ENCODE measurements at regions not wholly inside any gene's neighbourhood (a gene's known extent, or its start where the extent isn't known, plus 50 kb on each side); places are given as distances from the start of the nearest gene placed in this dataset.

- H3K36me3 ChIP-seq (ENCODE audit: control insufficient read depth in 1 of 2, insufficient read depth in 2 of 2, low read depth in 1 of 2, low read length in 2 of 2), result no peaks in the 10 kb centered on the region
- H4K8ac ChIP-seq (ENCODE audit: low read length), result no peak overlapping the region
- H3K27me3 ChIP-seq (ENCODE audit: control insufficient read depth in 1 of 2, insufficient read depth in 1 of 2, low read length in 2 of 2), result no peaks in the 10 kb centered on the region
- H2BK120ac ChIP-seq (ENCODE audit: low read depth, low read length), result no peak overlapping the region
- H3K79me1 ChIP-seq (replicated peaks; ENCODE audit: low read length, poor library complexity, severe bottlenecking), result no peaks in the 10 kb centered on the region
- no peak overlapping the region for H2BK12ac ChIP-seq (ENCODE audit: low read length in 2 of 2)
- H3K4me2 ChIP-seq (ENCODE audit: low read length, poor library complexity, severe bottlenecking), result no peak overlapping the region
- H3K14ac ChIP-seq (ENCODE audit: low read length in 2 of 2), result no peak overlapping the region
- H3K18ac ChIP-seq (ENCODE audit: low read depth in 1 of 2, low read length in 2 of 2), result no peak overlapping the region
- H3K9ac ChIP-seq (ENCODE audit: low read length), result no peak overlapping the region
- H3K4me3 ChIP-seq (ENCODE audit: insufficient read depth in 1 of 2, low read depth in 1 of 2, low read length in 2 of 2), result no peak overlapping the region
- DNase-seq, result peak; percentile 28
- H3K9me3 ChIP-seq (ENCODE audit: control insufficient read depth, low read length), result no peaks in the 10 kb centered on the region
- H4K91ac ChIP-seq (ENCODE audit: low read length), result no peak overlapping the region
- H3K27ac ChIP-seq (ENCODE audit: low read length, poor library complexity, severe bottlenecking), result no peak overlapping the region
- 83% methylated on average over 1 of the region's 3 CpGs for WGBS
- H2BK5ac ChIP-seq (ENCODE audit: low read depth, low read length, poor library complexity, severe bottlenecking), result no peak overlapping the region
- no peak overlapping the region for H2AFZ ChIP-seq (ENCODE audit: low read depth, low read length)
- no peak overlapping the region for H3K4ac ChIP-seq (ENCODE audit: low read depth in 1 of 2, low read length in 2 of 2)
- H3K23ac ChIP-seq (ENCODE audit: low read length in 2 of 2), result no peak overlapping the region
- H2AK5ac ChIP-seq (ENCODE audit: low read length, severe bottlenecking), result no peak overlapping the region
- no peak overlapping the region for H2BK15ac ChIP-seq (ENCODE audit: low read depth, poor library complexity, severe bottlenecking)
- H3K4me1 ChIP-seq (ENCODE audit: control insufficient read depth, insufficient read depth, low read depth, low read length), result no peaks in the 10 kb centered on the region
Observed at GRCh38 chr21:27201197-27201596, 234.3 kb upstream of the ADAMTS5 start.

GRCh38 chr21:27196651-27197050, 229.8 kb upstream of the ADAMTS5 start:
- Histone ChIP-seq H2AFZ (ENCODE audit: low read depth, low read length) (no peak overlapping the region), H3K23ac (ENCODE audit: low read length in 2 of 2) (no peak overlapping the region), H2BK5ac (ENCODE audit: low read depth, low read length, poor library complexity, severe bottlenecking) (no peak overlapping the region), H2BK12ac (ENCODE audit: low read length in 2 of 2) (no peak overlapping the region), H3K4me2 (ENCODE audit: low read length, poor library complexity, severe bottlenecking) (no peak overlapping the region), H4K91ac (ENCODE audit: low read length) (no peak overlapping the region), H3K27ac (ENCODE audit: low read length, poor library complexity, severe bottlenecking) (no peak overlapping the region), H2BK15ac (ENCODE audit: low read depth, poor library complexity, severe bottlenecking) (no peak overlapping the region), H3K27me3 (ENCODE audit: control insufficient read depth in 1 of 2, insufficient read depth in 1 of 2, low read length in 2 of 2) (no peaks in the 10 kb centered on the region), H3K9me3 (ENCODE audit: control insufficient read depth, low read length) (no peaks in the 10 kb centered on the region), H3K4me1 (ENCODE audit: control insufficient read depth, insufficient read depth, low read depth, low read length) (no peaks in the 10 kb centered on the region), H4K8ac (ENCODE audit: low read length) (no peak overlapping the region), H3K4ac (ENCODE audit: low read depth in 1 of 2, low read length in 2 of 2) (no peak overlapping the region), H3K36me3 (ENCODE audit: control insufficient read depth in 1 of 2, insufficient read depth in 2 of 2, low read depth in 1 of 2, low read length in 2 of 2) (no peaks in the 10 kb centered on the region), H3K4me3 (ENCODE audit: insufficient read depth in 1 of 2, low read depth in 1 of 2, low read length in 2 of 2) (no peak overlapping the region), H3K14ac (ENCODE audit: low read length in 2 of 2) (no peak overlapping the region), H3K79me1 (replicated peaks; ENCODE audit: low read length, poor library complexity, severe bottlenecking) (no peaks in the 10 kb centered on the region), H2BK120ac (ENCODE audit: low read depth, low read length) (no peak overlapping the region), H2AK5ac (ENCODE audit: low read length, severe bottlenecking) (no peak overlapping the region), H3K9ac (ENCODE audit: low read length) (no peak overlapping the region), H3K18ac (ENCODE audit: low read depth in 1 of 2, low read length in 2 of 2) (no peak overlapping the region)
- 62% methylated on average over 3 of the region's 3 CpGs for WGBS
- DNase-seq, result peak; percentile 48

GRCh38 chr21:27192281-27192949, 225.5 kb upstream of the ADAMTS5 start:
- no peak overlapping the region for H3K4me3 ChIP-seq (ENCODE audit: insufficient read depth in 1 of 2, low read depth in 1 of 2, low read length in 2 of 2)

GRCh38 chr21:27190601-27191000, 223.7 kb upstream of the ADAMTS5 start:
- Histone ChIP-seq H3K4ac (ENCODE audit: low read depth in 1 of 2, low read length in 2 of 2) (no peak overlapping the region), H3K9me3 (ENCODE audit: control insufficient read depth, low read length) (no peaks in the 10 kb centered on the region), H3K36me3 (ENCODE audit: control insufficient read depth in 1 of 2, insufficient read depth in 2 of 2, low read depth in 1 of 2, low read length in 2 of 2) (no peaks in the 10 kb centered on the region), H3K18ac (ENCODE audit: low read depth in 1 of 2, low read length in 2 of 2) (no peak overlapping the region), H3K27ac (ENCODE audit: low read length, poor library complexity, severe bottlenecking) (no peak overlapping the region), H2AFZ (ENCODE audit: low read depth, low read length) (no peak overlapping the region), H3K9ac (ENCODE audit: low read length) (no peak overlapping the region), H2BK5ac (ENCODE audit: low read depth, low read length, poor library complexity, severe bottlenecking) (no peak overlapping the region), H4K91ac (ENCODE audit: low read length) (no peak overlapping the region), H3K79me1 (replicated peaks; ENCODE audit: low read length, poor library complexity, severe bottlenecking) (no peaks in the 10 kb centered on the region), H2AK5ac (ENCODE audit: low read length, severe bottlenecking) (no peak overlapping the region), H4K8ac (ENCODE audit: low read length) (no peak overlapping the region), H3K4me3 (ENCODE audit: insufficient read depth in 1 of 2, low read depth in 1 of 2, low read length in 2 of 2) (no peak overlapping the region), H3K4me2 (ENCODE audit: low read length, poor library complexity, severe bottlenecking) (no peak overlapping the region), H2BK12ac (ENCODE audit: low read length in 2 of 2) (no peak overlapping the region), H2BK120ac (ENCODE audit: low read depth, low read length) (no peak overlapping the region), H2BK15ac (ENCODE audit: low read depth, poor library complexity, severe bottlenecking) (no peak overlapping the region), H3K14ac (ENCODE audit: low read length in 2 of 2) (no peak overlapping the region), H3K27me3 (ENCODE audit: control insufficient read depth in 1 of 2, insufficient read depth in 1 of 2, low read length in 2 of 2) (no peaks in the 10 kb centered on the region), H3K23ac (ENCODE audit: low read length in 2 of 2) (no peak overlapping the region), H3K4me1 (ENCODE audit: control insufficient read depth, insufficient read depth, low read depth, low read length) (no peaks in the 10 kb centered on the region)
- WGBS, result no CpG with 5 or more reads among the region's 1 CpG
- no peak for DNase-seq

More at GRCh38 chr21:27192281-27192949, 225.5 kb upstream of the ADAMTS5 start:
- Histone ChIP-seq H4K8ac (ENCODE audit: low read length) (no peak overlapping the region), H3K4me1 (ENCODE audit: control insufficient read depth, insufficient read depth, low read depth, low read length) (no peaks in the 10 kb centered on the region), H4K91ac (ENCODE audit: low read length) (no peak overlapping the region), H3K18ac (ENCODE audit: low read depth in 1 of 2, low read length in 2 of 2) (no peak overlapping the region), H3K14ac (ENCODE audit: low read length in 2 of 2) (no peak overlapping the region), H2BK12ac (ENCODE audit: low read length in 2 of 2) (peak overlapping the region in 1 of 2 experiments; percentile 63), H2BK120ac (ENCODE audit: low read depth, low read length) (no peak overlapping the region), H2BK15ac (ENCODE audit: low read depth, poor library complexity, severe bottlenecking) (no peak overlapping the region), H3K79me1 (replicated peaks; ENCODE audit: low read length, poor library complexity, severe bottlenecking) (no peaks in the 10 kb centered on the region), H3K4ac (ENCODE audit: low read depth in 1 of 2, low read length in 2 of 2) (no peak overlapping the region), H3K27me3 (ENCODE audit: control insufficient read depth in 1 of 2, insufficient read depth in 1 of 2, low read length in 2 of 2) (no peaks in the 10 kb centered on the region), H3K9me3 (ENCODE audit: control insufficient read depth, low read length) (no peaks in the 10 kb centered on the region), H2BK5ac (ENCODE audit: low read depth, low read length, poor library complexity, severe bottlenecking) (no peak overlapping the region), H3K9ac (ENCODE audit: low read length) (no peak overlapping the region), H2AK5ac (ENCODE audit: low read length, severe bottlenecking) (no peak overlapping the region), H2AFZ (ENCODE audit: low read depth, low read length) (no peak overlapping the region), H3K36me3 (ENCODE audit: control insufficient read depth in 1 of 2, insufficient read depth in 2 of 2, low read depth in 1 of 2, low read length in 2 of 2) (no peaks in the 10 kb centered on the region), H3K23ac (ENCODE audit: low read length in 2 of 2) (no peak overlapping the region), H3K4me2 (ENCODE audit: low read length, poor library complexity, severe bottlenecking) (no peak overlapping the region), H3K27ac (ENCODE audit: low read length, poor library complexity, severe bottlenecking) (no peak overlapping the region)
- 91% methylated on average over 1 of the region's 3 CpGs for WGBS
- DNase-seq, result no peak
